ENCODE measurements at regions not wholly inside any gene's neighbourhood (a gene's known extent, or its start where the extent isn't known, plus 50 kb on each side); places are given as distances from the start of the nearest gene placed in this dataset.

DNA sequence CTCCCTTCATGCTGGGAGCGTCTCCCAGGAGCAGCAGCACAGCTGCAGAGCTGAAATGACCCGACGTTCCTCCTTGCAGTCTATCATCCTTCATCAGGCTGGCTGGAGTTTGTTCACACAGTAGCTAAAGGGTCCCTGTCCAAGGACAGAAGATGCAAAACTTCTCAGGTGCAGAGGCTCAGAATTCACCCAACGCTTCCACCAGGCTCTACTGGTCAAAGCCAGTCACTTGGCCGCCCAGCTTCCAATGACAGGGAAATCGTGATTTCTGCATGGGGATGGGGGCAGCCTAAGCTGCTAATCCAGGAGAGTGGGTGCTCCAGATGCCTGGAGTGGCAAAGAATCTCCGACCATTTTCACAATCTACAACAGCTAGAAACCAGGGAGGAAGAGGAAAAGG lies 97.0 kb upstream of the SALL3 start (continued):
- TF ChIP-seq, protein P1, sequence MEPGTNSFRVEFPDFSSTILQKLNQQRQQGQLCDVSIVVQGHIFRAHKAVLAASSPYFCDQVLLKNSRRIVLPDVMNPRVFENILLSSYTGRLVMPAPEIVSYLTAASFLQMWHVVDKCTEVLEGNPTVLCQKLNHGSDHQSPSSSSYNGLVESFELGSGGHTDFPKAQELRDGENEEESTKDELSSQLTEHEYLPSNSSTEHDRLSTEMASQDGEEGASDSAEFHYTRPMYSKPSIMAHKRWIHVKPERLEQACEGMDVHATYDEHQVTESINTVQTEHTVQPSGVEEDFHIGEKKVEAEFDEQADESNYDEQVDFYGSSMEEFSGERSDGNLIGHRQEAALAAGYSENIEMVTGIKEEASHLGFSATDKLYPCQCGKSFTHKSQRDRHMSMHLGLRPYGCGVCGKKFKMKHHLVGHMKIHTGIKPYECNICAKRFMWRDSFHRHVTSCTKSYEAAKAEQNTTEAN (CRISPR knock-in tag; conservative IDR thresholded peaks at IDR 0.05), result no peak
- TF ChIP-seq TGIF2 (CRISPR knock-in tag; IDR thresholded peaks at IDR 0.05) (no peak), KLF15 (CRISPR knock-in tag; IDR thresholded peaks at IDR 0.05; ENCODE audit: borderline replicate concordance) (no peak), TAF1 (CRISPR knock-in tag; IDR thresholded peaks at IDR 0.05) (no peak), SMAD1 (CRISPR knock-in tag; IDR thresholded peaks at IDR 0.05; ENCODE audit: borderline replicate concordance, low read depth) (no peak), ZNF331 (CRISPR knock-in tag; IDR thresholded peaks at IDR 0.05) (no peak), NAIF1 (CRISPR knock-in tag; IDR thresholded peaks at IDR 0.05; ENCODE audit: borderline replicate concordance) (no peak), ZNF614 (CRISPR knock-in tag; IDR thresholded peaks at IDR 0.05; ENCODE audit: borderline replicate concordance) (no peak)

DNA sequence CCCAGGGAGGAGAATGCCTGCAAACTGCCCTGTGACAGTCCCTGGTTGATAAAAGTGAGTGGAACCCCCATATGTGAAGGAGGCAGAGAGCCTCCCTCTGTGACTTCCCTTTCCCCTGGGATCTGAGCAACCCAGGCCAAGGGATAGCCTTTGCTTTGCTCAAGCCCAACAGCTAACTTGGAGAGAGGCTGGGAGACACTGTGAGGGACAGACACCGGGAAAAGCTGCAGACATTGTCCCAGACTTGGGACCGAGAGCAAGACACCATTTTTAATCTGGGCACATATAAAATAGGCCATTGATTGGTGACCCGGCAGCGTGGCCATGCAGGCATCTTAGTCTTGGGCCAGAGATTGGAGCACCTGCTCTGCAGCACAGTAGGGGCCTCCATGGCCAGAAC lies 96.1 kb upstream of the SALL3 start:
- no peak overlapping the region for H3K4me3 ChIP-seq (replicated peaks in 1 of 3; ENCODE audit: insufficient read depth in 1 of 3, low read depth in 2 of 3, low read length in 3 of 3)
- no peak overlapping the region for H3K9ac ChIP-seq (ENCODE audit: insufficient read depth, low read depth, low read length)
- no peak overlapping the region for H3K4me2 ChIP-seq (ENCODE audit: low read depth, low read length)
- no peaks in the 10 kb centered on the region for H3K4me1 ChIP-seq (ENCODE audit: insufficient read depth, low read length)
- ATAC-seq (no peak), FAIRE-seq (no peak), DNase-seq (ENCODE audit: low spot score) (no peak)
- intact Hi-C loops (cut with micrococcal nuclease; ENCODE audit: unreplicated experiment) (no loop called here), in situ Hi-C loops (cut with HindIII; ENCODE audit: extremely low pct_ligation_motif_present, low pct_unique_long_range_greater_than_20kb) (no loop called here)
- H3K79me2 ChIP-seq (ENCODE audit: insufficient read depth, low read length), result no peaks in the 10 kb centered on the region
- no peaks in the 10 kb centered on the region for H4K20me1 ChIP-seq (ENCODE audit: insufficient read depth, low read length)
- ChIA-PET POLR2A (no interaction called here), CTCF (ENCODE audit: low intra/inter-chr PET ratio, low total read pairs) (no interaction called here)
- no peak overlapping the region for H2AFZ ChIP-seq (ENCODE audit: low read length)
- peaks cover 10% of the 10 kb centered on the region for H3K9me3 ChIP-seq (ENCODE audit: low read length)
- BruUV-seq (replicated peaks), result no TSS peak
- no peaks in the 10 kb centered on the region for H3K36me3 ChIP-seq (replicated peaks in 1 of 2; ENCODE audit: control insufficient read depth in 1 of 2, insufficient read depth in 2 of 2, low read length in 2 of 2)
- 0% methylated on average over 1 of the region's 4 CpGs for WGBS (ENCODE audit: low lambda C conversion rate)
- no peak overlapping the region for H3K27ac ChIP-seq (ENCODE audit: extremely low read length, insufficient read depth, low read length)
- H3K27me3 ChIP-seq (ENCODE audit: control insufficient read depth in 1 of 2, insufficient read depth in 2 of 2, low read length in 2 of 2), result peaks cover 0 to under 1% of the 10 kb centered on the region in 2 experiments; a peak in 2 of 5 replicates
- TF ChIP-seq ZNF788 (CRISPR knock-in tag; IDR thresholded peaks at IDR 0.05; ENCODE audit: borderline replicate concordance), result no peak
- TF ChIP-seq, protein P2, sequence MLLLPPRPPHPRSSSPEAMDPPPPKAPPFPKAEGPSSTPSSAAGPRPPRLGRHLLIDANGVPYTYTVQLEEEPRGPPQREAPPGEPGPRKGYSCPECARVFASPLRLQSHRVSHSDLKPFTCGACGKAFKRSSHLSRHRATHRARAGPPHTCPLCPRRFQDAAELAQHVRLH (CRISPR knock-in tag; IDR thresholded peaks at IDR 0.05; ENCODE audit: borderline replicate concordance, low read depth), result no peak
- no peak for TF ChIP-seq SCMH1 (CRISPR knock-in tag; IDR thresholded peaks at IDR 0.05; ENCODE audit: borderline replicate concordance)
- TF ChIP-seq SIN3B (IDR thresholded peaks at IDR 0.05; ENCODE audit: low read length), result no peak
- TF ChIP-seq, protein P3, sequence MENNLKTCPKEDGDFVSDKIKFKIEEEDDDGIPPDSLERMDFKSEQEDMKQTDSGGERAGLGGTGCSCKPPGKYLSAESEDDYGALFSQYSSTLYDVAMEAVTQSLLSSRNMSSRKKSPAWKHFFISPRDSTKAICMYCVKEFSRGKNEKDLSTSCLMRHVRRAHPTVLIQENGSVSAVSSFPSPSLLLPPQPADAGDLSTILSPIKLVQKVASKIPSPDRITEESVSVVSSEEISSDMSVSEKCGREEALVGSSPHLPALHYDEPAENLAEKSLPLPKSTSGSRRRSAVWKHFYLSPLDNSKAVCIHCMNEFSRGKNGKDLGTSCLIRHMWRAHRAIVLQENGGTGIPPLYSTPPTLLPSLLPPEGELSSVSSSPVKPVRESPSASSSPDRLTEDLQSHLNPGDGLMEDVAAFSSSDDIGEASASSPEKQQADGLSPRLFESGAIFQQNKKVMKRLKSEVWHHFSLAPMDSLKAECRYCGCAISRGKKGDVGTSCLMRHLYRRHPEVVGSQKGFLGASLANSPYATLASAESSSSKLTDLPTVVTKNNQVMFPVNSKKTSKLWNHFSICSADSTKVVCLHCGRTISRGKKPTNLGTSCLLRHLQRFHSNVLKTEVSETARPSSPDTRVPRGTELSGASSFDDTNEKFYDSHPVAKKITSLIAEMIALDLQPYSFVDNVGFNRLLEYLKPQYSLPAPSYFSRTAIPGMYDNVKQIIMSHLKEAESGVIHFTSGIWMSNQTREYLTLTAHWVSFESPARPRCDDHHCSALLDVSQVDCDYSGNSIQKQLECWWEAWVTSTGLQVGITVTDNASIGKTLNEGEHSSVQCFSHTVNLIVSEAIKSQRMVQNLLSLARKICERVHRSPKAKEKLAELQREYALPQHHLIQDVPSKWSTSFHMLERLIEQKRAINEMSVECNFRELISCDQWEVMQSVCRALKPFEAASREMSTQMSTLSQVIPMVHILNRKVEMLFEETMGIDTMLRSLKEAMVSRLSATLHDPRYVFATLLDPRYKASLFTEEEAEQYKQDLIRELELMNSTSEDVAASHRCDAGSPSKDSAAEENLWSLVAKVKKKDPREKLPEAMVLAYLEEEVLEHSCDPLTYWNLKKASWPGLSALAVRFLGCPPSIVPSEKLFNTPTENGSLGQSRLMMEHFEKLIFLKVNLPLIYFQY (CRISPR knock-in tag; IDR thresholded peaks at IDR 0.05; ENCODE audit: borderline replicate concordance), result no peak
- TF ChIP-seq IKZF4 (CRISPR knock-in tag; IDR thresholded peaks at IDR 0.05; ENCODE audit: borderline replicate concordance, low read depth, not compliant biosample characterization), result no peak
- no peak for TF ChIP-seq JDP2 (CRISPR knock-in tag; IDR thresholded peaks at IDR 0.05; ENCODE audit: borderline replicate concordance)
- TF ChIP-seq PPARG (CRISPR knock-in tag; conservative IDR thresholded peaks at IDR 0.05), result no peak
- TF ChIP-seq, protein P4, sequence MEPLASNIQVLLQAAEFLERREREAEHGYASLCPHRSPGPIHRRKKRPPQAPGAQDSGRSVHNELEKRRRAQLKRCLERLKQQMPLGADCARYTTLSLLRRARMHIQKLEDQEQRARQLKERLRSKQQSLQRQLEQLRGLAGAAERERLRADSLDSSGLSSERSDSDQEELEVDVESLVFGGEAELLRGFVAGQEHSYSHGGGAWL (CRISPR knock-in tag; IDR thresholded peaks at IDR 0.05), result no peak
- TF ChIP-seq ZNF546 (CRISPR knock-in tag; conservative IDR thresholded peaks at IDR 0.05), result no peak
- TF ChIP-seq MXI1 (IDR thresholded peaks at IDR 0.05; ENCODE audit: borderline replicate concordance, low read depth, low read length), result no peak
- no peak for TF ChIP-seq SP1 (IDR thresholded peaks at IDR 0.05)
- no peak for TF ChIP-seq SP1 (CRISPR knock-in tag; IDR thresholded peaks at IDR 0.05)

Measured in HepG2 (cell line).